ENCODE measurements at regions not wholly inside any gene's neighbourhood (a gene's known extent, or its start where the extent isn't known, plus 50 kb on each side); places are given as distances from the start of the nearest gene placed in this dataset.

DNA sequence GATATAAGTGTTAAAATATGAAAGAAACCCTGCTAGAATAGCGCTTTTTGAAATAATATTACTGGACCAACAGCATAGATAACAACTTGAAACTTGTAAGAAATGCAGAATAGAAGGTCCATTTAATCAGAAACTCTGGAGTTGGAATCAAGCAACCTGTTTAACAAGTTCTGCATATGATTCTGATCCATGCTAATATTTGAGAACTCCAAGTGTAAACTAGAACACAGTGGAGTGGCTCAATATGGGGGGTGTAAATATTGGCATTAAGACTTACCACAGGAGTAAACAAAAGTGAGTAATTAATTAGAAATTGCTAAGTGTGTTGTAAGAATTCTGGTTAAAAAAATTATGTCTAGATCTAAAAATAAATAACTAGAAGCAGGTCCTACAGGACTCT is 151.2 kb downstream of the SLITRK1 start:
- SMC1A ChIA-PET (ENCODE audit: uncharacterized antibody, unreplicated experiment), result no interaction called here
- no peak for ATAC-seq
- CTCF ChIA-PET, result no interaction called here
- H3K4me3 ChIP-seq, result no peak overlapping the region
- no peaks in the 10 kb centered on the region for H3K9me3 ChIP-seq (replicated peaks; ENCODE audit: control insufficient read depth, insufficient read depth, low read length)
- no peak overlapping the region for H3K4me2 ChIP-seq (ENCODE audit: control insufficient read depth, insufficient read depth)
- H4K20me1 ChIP-seq (ENCODE audit: control insufficient read depth, insufficient read depth), result no peaks in the 10 kb centered on the region
- WGBS (ENCODE audit: insufficient coverage, insufficient replicate concordance, low lambda C conversion rate, missing lambda C conversion rate), result 0% methylated on average over 1 of the region's 1 CpG
- H3K9ac ChIP-seq (ENCODE audit: control insufficient read depth, insufficient read depth, low read length), result no peak overlapping the region
- no peaks in the 10 kb centered on the region for H3K27me3 ChIP-seq (replicated peaks in 1 of 2; ENCODE audit: control insufficient read depth in 2 of 2, insufficient read depth in 2 of 2, low read length in 1 of 2)
- H2AFZ ChIP-seq (ENCODE audit: control insufficient read depth, low read depth, low read length), result no peak overlapping the region
- no peak for DNase-seq (ENCODE audit: low read depth, low spot score)
- in situ Hi-C loops (cut with MboI), result no loop called here
- RAD21 ChIA-PET (ENCODE audit: unreplicated experiment), result no interaction called here
- no peaks in the 10 kb centered on the region for H3K36me3 ChIP-seq (ENCODE audit: control insufficient read depth in 2 of 2, insufficient read depth in 2 of 2, low read length in 1 of 2)
- FAIRE-seq, result no peak
- intact Hi-C loops (cut with micrococcal nuclease; ENCODE audit: unreplicated experiment), result no loop called here
- no peak overlapping the region for H3K27ac ChIP-seq (ENCODE audit: control insufficient read depth, insufficient read depth)
- POLR2A ChIA-PET, result no interaction called here
- no peaks in the 10 kb centered on the region for H3K79me2 ChIP-seq (ENCODE audit: control insufficient read depth, insufficient read depth, low read length)
- H3K4me1 ChIP-seq (ENCODE audit: control insufficient read depth, insufficient read depth, low read length), result no peaks in the 10 kb centered on the region
- BruUV-seq (replicated peaks), result no TSS peak
- TF ChIP-seq ZNF384 (IDR thresholded peaks at IDR 0.05; ENCODE audit: borderline replicate concordance, low read depth, low read length), result no peak
- TF ChIP-seq, protein P1, sequence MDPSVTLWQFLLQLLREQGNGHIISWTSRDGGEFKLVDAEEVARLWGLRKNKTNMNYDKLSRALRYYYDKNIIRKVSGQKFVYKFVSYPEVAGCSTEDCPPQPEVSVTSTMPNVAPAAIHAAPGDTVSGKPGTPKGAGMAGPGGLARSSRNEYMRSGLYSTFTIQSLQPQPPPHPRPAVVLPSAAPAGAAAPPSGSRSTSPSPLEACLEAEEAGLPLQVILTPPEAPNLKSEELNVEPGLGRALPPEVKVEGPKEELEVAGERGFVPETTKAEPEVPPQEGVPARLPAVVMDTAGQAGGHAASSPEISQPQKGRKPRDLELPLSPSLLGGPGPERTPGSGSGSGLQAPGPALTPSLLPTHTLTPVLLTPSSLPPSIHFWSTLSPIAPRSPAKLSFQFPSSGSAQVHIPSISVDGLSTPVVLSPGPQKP (IDR thresholded peaks at IDR 0.05; ENCODE audit: low read depth, low read length), result no peak
- no peak for TF ChIP-seq CHD2 (IDR thresholded peaks at IDR 0.05; ENCODE audit: borderline replicate concordance, low read depth, low read length)
- TF ChIP-seq, protein P2, sequence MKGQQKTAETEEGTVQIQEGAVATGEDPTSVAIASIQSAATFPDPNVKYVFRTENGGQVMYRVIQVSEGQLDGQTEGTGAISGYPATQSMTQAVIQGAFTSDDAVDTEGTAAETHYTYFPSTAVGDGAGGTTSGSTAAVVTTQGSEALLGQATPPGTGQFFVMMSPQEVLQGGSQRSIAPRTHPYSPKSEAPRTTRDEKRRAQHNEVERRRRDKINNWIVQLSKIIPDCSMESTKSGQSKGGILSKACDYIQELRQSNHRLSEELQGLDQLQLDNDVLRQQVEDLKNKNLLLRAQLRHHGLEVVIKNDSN (IDR thresholded peaks at IDR 0.05; ENCODE audit: borderline replicate concordance, extremely low read length, insufficient read depth, low read depth, low read length), result no peak
- TF ChIP-seq SMAD1 (IDR thresholded peaks at IDR 0.05; ENCODE audit: low read depth, partially characterized antibody), result no peak

DNA sequence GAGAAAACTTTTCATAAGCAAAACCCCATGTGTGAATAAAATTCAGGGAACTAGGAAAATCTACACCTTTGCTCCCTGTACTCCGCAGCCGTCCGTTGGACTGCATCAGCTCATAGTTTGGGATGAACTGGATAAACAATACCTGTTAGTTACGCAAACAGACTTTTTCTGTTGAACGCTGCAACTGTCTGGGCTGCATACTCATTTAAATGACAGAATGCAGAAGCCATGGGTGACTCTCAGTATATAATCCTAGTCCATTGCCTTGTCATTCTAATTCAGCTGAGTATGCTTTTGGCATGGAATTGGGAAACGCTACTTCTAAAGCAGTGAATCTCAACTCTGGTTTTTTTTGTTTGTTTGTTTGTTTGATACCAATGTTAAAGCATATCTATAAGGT is 151.6 kb downstream of the SLITRK1 start:
- in situ Hi-C loops (cut with MboI) (no loop called here), intact Hi-C loops (cut with micrococcal nuclease; ENCODE audit: unreplicated experiment) (no loop called here)
- ATAC-seq, result no peak
- no peak overlapping the region for H3K4me3 ChIP-seq
- SMC1A ChIA-PET (ENCODE audit: uncharacterized antibody, unreplicated experiment), result interaction anchor here (0.6 to 1.1 kb wide), 2 partner anchors 13 to 143 kb away, joined by 3 read pairs; no protein-coding TSS in a partner anchor
- no peaks in the 10 kb centered on the region for H3K79me2 ChIP-seq (ENCODE audit: control insufficient read depth, insufficient read depth, low read length)
- no peaks in the 10 kb centered on the region for H3K36me3 ChIP-seq (ENCODE audit: control insufficient read depth in 2 of 2, insufficient read depth in 2 of 2, low read length in 1 of 2)
- no peak for DNase-seq (ENCODE audit: low read depth, low spot score)
- BruUV-seq (replicated peaks), result no TSS peak
- H3K27ac ChIP-seq (ENCODE audit: control insufficient read depth, insufficient read depth), result no peak overlapping the region
- 61% methylated on average over 6 of the region's 6 CpGs for WGBS (ENCODE audit: insufficient coverage, insufficient replicate concordance, low lambda C conversion rate, missing lambda C conversion rate)
- no peak overlapping the region for H3K9ac ChIP-seq (ENCODE audit: control insufficient read depth, insufficient read depth, low read length)
- H3K27me3 ChIP-seq (replicated peaks in 1 of 2; ENCODE audit: control insufficient read depth in 2 of 2, insufficient read depth in 2 of 2, low read length in 1 of 2), result no peaks in the 10 kb centered on the region
- H3K4me2 ChIP-seq (ENCODE audit: control insufficient read depth, insufficient read depth), result no peak overlapping the region
- H4K20me1 ChIP-seq (ENCODE audit: control insufficient read depth, insufficient read depth), result no peaks in the 10 kb centered on the region
- no peaks in the 10 kb centered on the region for H3K9me3 ChIP-seq (replicated peaks; ENCODE audit: control insufficient read depth, insufficient read depth, low read length)
- no peak for FAIRE-seq
- no peaks in the 10 kb centered on the region for H3K4me1 ChIP-seq (ENCODE audit: control insufficient read depth, insufficient read depth, low read length)
- POLR2A ChIA-PET, result no interaction called here
- no peak overlapping the region for H2AFZ ChIP-seq (ENCODE audit: control insufficient read depth, low read depth, low read length)
- RAD21 ChIA-PET (ENCODE audit: unreplicated experiment), result no interaction called here
- CTCF ChIA-PET, result no interaction called here
- TF ChIP-seq IKZF1 (conservative IDR thresholded peaks at IDR 0.05), result no peak
- TF ChIP-seq, protein P1 (IDR thresholded peaks at IDR 0.05; ENCODE audit: low read depth, low read length), result no peak
- no peak for TF ChIP-seq SMAD5 (IDR thresholded peaks at IDR 0.05; ENCODE audit: low read depth)
- TF ChIP-seq KDM1A (IDR thresholded peaks at IDR 0.05; ENCODE audit: borderline replicate concordance), result no peak
- TF ChIP-seq, protein P3, sequence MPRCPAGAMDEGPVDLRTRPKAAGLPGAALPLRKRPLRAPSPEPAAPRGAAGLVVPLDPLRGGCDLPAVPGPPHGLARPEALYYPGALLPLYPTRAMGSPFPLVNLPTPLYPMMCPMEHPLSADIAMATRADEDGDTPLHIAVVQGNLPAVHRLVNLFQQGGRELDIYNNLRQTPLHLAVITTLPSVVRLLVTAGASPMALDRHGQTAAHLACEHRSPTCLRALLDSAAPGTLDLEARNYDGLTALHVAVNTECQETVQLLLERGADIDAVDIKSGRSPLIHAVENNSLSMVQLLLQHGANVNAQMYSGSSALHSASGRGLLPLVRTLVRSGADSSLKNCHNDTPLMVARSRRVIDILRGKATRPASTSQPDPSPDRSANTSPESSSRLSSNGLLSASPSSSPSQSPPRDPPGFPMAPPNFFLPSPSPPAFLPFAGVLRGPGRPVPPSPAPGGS (IDR thresholded peaks at IDR 0.05; ENCODE audit: borderline replicate concordance, insufficient read depth, low read depth, low read length, poor library complexity, severe bottlenecking), result no peak
- TF ChIP-seq BMI1 (IDR thresholded peaks at IDR 0.05; ENCODE audit: borderline replicate concordance), result no peak
- TF ChIP-seq CREM (IDR thresholded peaks at IDR 0.05; ENCODE audit: low read depth), result no peak
- TF ChIP-seq HDAC6 (IDR thresholded peaks at IDR 0.05; ENCODE audit: unreplicated experiment), result no peak

All from GM12878 (cell line).